ENCODE measurements at regions not wholly inside any gene's neighbourhood (a gene's known extent, or its start where the extent isn't known, plus 50 kb on each side); places are given as distances from the start of the nearest gene placed in this dataset.
"Not testable (repeated sequence)": the region's sequence is repeated elsewhere in the genome, so short reads cannot be mapped to it uniquely, and the experiment has no call there.

DNA sequence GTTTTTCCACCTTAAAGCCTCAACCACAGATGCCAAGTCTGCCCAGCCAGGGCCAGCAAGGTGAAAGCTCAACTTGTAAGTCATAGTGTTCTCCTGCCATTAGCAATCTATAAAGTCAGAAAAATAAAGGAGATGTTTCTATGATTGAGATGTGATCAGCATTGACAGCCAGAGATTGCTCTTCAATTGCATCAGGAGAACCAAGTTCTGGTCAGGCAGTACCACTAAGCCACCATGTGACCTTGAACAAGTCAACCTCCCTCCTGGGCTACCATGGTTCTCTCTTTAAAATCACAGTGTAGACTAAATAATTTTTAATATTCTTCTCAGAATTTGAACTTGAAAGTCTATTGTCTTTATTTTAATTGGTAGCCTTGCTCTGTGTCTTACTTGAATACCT lies 220.3 kb upstream of the HES1 start:
- Histone ChIP-seq H3K27me3 (ENCODE audit: insufficient read depth, low read length) (no peaks in the 10 kb centered on the region), H3K27ac (ENCODE audit: low read length) (no peak overlapping the region), H3K4me3 (ENCODE audit: low read length) (no peak overlapping the region), H3K9ac (ENCODE audit: low read depth, low read length) (no peak overlapping the region), H3K4me1 (ENCODE audit: insufficient read depth, low read length) (peaks cover 8% of the 10 kb centered on the region; the same call in 1 of the 2 replicates), H3K36me3 (ENCODE audit: insufficient read depth, low read depth, low read length) (no peaks in the 10 kb centered on the region), H3K9me3 (ENCODE audit: insufficient read depth, low read depth, low read length) (no peaks in the 10 kb centered on the region)

DNA sequence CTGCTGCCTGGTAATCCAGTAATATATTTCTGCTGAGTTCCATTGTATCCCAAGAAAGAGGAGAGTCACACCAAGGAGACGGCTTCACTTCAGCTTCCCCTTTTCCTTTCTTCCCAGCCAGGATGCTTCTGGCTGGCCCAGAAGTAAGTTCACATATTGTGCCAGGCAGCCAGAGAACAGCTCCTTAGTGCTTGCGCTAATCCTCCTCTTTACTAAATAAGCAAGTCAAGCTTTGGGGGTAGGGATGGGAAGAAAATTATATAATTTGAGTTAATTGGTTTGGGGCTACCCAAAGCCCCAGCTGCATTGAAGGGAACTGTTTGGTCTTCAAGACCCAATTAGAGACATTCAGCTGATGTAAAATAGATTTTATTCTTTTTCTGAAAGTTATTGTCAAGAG lies 218.8 kb upstream of the HES1 start:
- Histone ChIP-seq H3K4me3 (ENCODE audit: low read length) (no peak overlapping the region), H3K27me3 (ENCODE audit: insufficient read depth, low read length) (no peaks in the 10 kb centered on the region), H3K9me3 (ENCODE audit: insufficient read depth, low read depth, low read length) (no peaks in the 10 kb centered on the region), H3K4me1 (ENCODE audit: insufficient read depth, low read length) (no peaks in the 10 kb centered on the region), H3K9ac (ENCODE audit: low read depth, low read length) (no peak overlapping the region), H3K27ac (ENCODE audit: low read length) (no peak overlapping the region), H3K36me3 (ENCODE audit: insufficient read depth, low read depth, low read length) (no peaks in the 10 kb centered on the region)

DNA sequence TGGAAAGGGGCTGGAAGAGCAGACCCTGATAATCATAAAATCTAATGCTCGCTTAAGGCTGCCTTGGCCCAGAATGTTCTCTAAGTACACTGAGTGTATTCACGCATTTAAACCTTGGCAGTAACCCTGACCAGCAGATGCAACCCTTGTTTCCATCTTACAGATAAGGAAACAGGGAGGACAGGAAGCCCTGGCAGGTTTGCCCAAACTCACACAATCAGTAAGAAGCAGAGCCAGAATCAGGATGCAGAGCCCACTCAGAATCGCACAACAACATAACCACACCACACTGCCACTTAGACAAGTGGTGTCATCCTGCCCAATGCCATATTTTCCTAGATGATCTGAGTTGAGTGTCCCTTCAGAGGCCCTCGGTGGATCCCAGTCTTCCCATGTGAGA lies 214.5 kb upstream of the HES1 start:
- Histone ChIP-seq H3K9ac (ENCODE audit: low read depth, low read length) (no peak overlapping the region), H3K27me3 (ENCODE audit: insufficient read depth, low read length) (no peaks in the 10 kb centered on the region), H3K4me3 (ENCODE audit: low read length) (no peak overlapping the region), H3K27ac (ENCODE audit: low read length) (no peak overlapping the region), H3K36me3 (ENCODE audit: insufficient read depth, low read depth, low read length) (no peaks in the 10 kb centered on the region), H3K4me1 (ENCODE audit: insufficient read depth, low read length) (no peaks in the 10 kb centered on the region), H3K9me3 (ENCODE audit: insufficient read depth, low read depth, low read length) (peaks cover 8% of the 10 kb centered on the region; the same call in 1 of the 2 replicates)

DNA sequence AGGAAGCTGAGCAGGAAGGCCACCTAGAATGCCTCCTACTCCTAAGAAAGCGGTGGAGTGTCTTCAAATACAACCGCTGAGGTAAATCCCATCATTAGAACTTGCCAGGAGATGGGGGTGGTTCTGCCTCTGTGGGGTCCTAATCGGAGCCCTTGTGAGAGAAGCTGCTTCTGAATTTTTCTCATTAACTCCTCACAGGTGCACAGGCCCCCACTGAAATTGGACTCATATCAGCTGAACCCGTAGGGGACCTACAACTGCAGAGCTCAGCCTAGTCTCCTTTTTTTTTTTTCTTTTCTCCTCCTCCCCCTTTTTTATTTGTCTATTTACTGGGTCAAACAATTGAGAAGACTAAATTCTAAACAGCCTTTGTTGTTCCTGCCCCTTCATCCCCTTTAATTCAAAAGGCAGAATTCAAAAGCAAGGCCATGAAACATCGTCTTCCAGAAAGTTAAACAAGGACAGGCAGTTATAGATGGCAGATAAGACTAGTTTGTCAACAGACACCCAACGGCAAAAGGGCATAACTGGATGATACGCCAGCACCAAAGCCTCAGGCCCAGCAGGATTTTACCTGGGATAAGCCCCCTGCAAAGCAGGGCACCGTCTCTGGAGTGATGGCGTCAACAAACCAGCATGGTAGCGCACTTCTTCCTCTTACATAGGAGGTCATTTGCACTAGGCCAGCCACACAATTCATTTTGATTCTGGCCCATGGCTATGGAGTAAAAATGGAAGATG lies 213.7 kb upstream of the HES1 start:
- H3K27ac ChIP-seq (ENCODE audit: low read length) = no peak overlapping the region
- no peaks in the 10 kb centered on the region for H3K4me1 ChIP-seq (ENCODE audit: insufficient read depth, low read length)

DNA sequence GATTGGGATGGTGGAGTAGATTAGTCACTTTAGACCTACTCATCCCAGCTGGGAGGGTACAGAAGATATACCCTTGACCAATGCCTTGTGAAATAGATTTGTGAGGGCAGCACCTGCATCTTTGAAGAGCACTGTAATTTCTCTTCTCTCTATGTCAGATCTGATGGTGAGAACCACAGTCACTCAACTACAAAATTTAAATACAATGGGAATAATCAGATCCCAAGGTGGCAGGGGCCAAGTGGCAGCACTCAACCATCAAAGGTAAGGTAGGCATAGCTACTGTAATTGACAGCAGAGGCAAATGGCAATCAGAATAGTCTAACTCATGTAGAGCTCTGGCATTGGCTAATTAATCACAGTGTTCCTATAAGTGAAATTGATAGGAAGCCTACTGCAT lies 212.0 kb upstream of the HES1 start:
- not testable (repeated sequence) for H3K9me3 ChIP-seq (ENCODE audit: insufficient read depth, low read depth, low read length); H3K4me1 ChIP-seq (ENCODE audit: insufficient read depth, low read length); H3K4me3 ChIP-seq (ENCODE audit: low read length); H3K27me3 ChIP-seq (ENCODE audit: insufficient read depth, low read length); H3K27ac ChIP-seq (ENCODE audit: low read length); H3K36me3 ChIP-seq (ENCODE audit: insufficient read depth, low read depth, low read length); H3K9ac ChIP-seq (ENCODE audit: low read depth, low read length)

More for the DNA sequence above, 213.7 kb upstream of the HES1 start:
- Histone ChIP-seq H3K4me3 (ENCODE audit: low read length) (no peak overlapping the region), H3K27me3 (ENCODE audit: insufficient read depth, low read length) (no peaks in the 10 kb centered on the region), H3K9ac (ENCODE audit: low read depth, low read length) (no peak overlapping the region), H3K9me3 (ENCODE audit: insufficient read depth, low read depth, low read length) (peaks cover 8% of the 10 kb centered on the region; the same call in 1 of the 2 replicates), H3K36me3 (ENCODE audit: insufficient read depth, low read depth, low read length) (no peaks in the 10 kb centered on the region)

DNA sequence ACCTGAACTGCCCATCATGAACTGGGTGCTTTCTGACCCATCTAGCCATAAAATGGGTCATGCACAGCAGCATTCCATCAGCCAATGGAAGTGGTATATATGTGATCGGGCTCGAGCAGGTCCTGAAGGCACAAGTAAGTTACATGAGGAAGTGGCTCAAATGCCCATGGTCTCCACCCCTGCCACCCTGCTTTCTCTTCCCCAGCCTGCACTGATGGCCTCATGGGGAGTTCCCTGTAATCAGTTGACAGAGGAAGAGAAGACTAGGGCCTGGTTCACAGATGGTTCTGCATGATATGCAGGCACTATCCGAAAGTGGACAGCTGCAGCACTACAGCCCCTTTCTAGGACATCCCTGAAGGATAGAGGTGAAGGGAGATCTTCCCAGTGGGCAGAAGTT lies 209.9 kb upstream of the HES1 start:
- not testable (repeated sequence) for H3K27me3 ChIP-seq (ENCODE audit: insufficient read depth, low read length); H3K4me1 ChIP-seq (ENCODE audit: insufficient read depth, low read length); H3K9ac ChIP-seq (ENCODE audit: low read depth, low read length); H3K9me3 ChIP-seq (ENCODE audit: insufficient read depth, low read depth, low read length); H3K36me3 ChIP-seq (ENCODE audit: insufficient read depth, low read depth, low read length); H3K27ac ChIP-seq (ENCODE audit: low read length); H3K4me3 ChIP-seq (ENCODE audit: low read length)

DNA sequence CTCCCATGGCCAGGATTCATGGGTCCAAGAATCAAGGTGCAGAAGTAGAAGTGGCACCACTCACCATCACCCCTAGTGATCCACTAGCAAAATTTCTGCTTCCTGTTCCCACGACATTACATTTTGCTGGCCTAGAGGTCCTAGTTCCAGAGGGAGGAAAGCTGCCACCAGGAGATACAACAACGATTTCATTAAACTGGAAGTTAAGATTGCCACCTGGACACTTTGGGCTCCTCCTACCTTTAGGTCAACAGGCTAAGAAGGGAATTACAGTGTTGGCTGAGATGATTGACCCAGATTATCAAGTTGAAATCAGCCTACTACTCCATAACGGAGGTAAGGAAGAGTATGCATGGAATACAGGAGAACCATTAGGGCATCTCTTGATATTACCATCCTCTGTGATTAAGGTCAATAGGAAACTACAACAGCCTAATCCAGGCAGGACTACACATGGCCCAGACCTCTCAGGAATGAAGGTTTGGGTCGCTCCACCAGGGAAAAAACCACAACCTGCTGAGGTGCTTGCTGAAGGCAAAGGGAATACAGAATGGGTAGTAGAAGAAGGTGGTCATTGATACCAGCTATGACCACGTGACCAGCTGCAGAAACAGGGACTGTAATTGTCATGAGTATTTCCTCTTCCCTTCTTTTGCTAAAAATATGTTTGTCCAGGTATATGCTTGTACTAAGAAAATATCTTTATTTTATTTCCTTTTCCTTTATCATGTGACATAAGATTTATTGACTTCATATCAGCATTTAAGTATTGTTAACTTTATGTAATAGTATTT lies 208.3 kb upstream of the HES1 start:
- H3K9ac ChIP-seq (ENCODE audit: low read depth, low read length); H3K4me3 ChIP-seq (ENCODE audit: low read length); H3K4me1 ChIP-seq (ENCODE audit: insufficient read depth, low read length); H3K27ac ChIP-seq (ENCODE audit: low read length); H3K36me3 ChIP-seq (ENCODE audit: insufficient read depth, low read depth, low read length); H3K9me3 ChIP-seq (ENCODE audit: insufficient read depth, low read depth, low read length); H3K27me3 ChIP-seq (ENCODE audit: insufficient read depth, low read length): not testable (repeated sequence)

DNA sequence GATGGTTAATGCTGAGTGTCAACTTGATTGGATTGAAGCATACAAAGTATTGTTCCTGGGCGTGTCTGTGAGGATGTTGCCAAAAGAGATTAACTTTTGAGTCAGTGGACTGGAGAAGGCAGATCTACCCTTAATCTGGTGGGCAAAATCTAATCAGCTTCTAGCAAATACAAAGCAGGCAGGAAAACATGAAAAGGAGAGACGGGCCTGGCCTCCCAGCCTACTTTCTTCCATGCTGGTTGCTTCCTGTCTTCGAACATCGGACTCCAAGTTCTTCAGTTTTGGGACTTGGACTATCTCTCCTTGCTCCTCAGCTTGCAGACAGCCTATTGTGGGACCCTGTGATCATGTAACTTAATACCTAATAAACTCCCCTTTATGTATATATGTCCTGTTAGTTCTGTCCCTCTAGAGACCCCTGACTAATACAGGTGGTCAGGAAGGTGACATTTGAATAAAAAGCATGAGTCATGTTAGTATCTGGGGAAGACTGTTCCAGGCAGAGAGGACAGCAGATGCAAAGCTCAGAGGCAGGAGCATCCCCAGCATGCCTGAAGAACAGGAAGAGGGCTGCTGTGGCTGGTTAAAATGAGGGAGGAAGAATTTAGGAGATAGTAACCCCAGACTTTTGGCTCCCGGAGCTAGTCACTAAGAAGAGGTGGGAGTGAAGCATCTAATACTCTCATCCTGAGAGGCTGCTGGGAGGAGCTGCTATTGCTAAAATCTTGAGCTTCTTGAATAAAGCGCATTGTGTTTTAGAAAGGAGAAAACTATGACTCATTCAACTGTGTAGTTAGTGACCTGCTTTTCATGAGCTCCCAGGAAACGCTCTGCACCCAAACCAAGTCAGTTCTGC lies 207.4 kb upstream of the HES1 start:
- Histone ChIP-seq H3K4me3 (ENCODE audit: low read length) (no peak overlapping the region), H3K36me3 (ENCODE audit: insufficient read depth, low read depth, low read length) (no peaks in the 10 kb centered on the region), H3K9ac (ENCODE audit: low read depth, low read length) (no peak overlapping the region), H3K27ac (ENCODE audit: low read length) (no peak overlapping the region), H3K27me3 (ENCODE audit: insufficient read depth, low read length) (no peaks in the 10 kb centered on the region), H3K4me1 (ENCODE audit: insufficient read depth, low read length) (no peaks in the 10 kb centered on the region), H3K9me3 (ENCODE audit: insufficient read depth, low read depth, low read length) (peaks cover 8% of the 10 kb centered on the region; the same call in 1 of the 2 replicates)

DNA sequence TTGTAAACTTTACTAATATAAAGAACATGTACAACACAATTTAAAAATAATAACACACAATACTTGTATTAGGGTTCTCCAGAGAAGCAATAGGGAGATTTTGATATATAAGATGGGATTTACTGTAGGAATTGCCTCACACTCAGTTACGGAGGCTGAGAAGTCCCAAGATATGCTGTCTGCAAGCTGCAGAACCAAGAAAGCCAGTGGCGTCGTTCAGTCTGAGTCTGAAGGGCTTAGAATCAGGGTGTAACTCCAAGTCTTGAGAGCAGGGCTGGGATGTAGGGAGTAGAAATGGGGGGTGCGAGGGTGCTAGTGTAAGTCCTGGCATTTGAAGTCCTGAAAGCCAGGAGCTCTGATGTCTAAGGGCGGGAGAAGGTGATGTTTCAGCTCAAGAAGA lies 206.6 kb upstream of the HES1 start:
- H3K27ac ChIP-seq (ENCODE audit: low read length) = no peak overlapping the region
- H3K36me3 ChIP-seq (ENCODE audit: insufficient read depth, low read depth, low read length) = no peaks in the 10 kb centered on the region
- H3K9me3 ChIP-seq (ENCODE audit: insufficient read depth, low read depth, low read length) = peaks cover 4% of the 10 kb centered on the region; the same call in 1 of the 2 replicates
- H3K4me1 ChIP-seq (ENCODE audit: insufficient read depth, low read length) = no peaks in the 10 kb centered on the region
- H3K27me3 ChIP-seq (ENCODE audit: insufficient read depth, low read length) = no peaks in the 10 kb centered on the region
- H3K4me3 ChIP-seq (ENCODE audit: low read length) = no peak overlapping the region
- no peak overlapping the region for H3K9ac ChIP-seq (ENCODE audit: low read depth, low read length)

DNA sequence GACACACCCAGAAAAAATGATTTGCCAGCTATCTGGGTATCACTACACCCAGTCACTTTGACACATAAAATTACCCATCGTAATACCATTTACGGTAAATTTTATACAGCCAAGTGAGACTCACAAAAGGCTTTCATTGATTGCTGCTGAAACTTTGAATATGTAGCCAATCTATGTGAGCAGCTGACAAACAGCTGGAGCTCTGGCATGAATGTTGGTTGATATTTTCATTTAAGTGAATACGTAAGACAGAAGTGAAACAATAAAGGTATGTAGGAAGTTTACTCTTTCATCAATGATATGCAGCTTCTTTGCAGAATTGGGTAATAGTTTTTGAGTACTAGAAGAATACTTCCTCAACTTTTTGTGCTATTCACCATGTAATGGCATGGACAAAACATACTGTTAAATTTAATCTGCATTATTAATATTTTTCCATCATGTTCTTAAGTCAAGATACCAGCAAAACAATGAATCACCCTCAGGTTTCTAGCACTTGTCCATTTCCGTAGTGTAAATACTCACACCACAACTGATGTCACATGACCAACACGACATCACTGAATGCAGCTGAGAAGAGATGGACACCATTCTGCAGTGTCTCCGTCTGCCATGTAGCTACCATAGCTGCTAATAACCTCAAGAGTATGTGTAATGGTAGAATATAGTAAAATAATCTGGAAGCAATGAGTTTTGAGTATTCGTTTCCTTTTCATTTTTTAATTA lies 205.9 kb upstream of the HES1 start:
- Histone ChIP-seq H3K9ac (ENCODE audit: low read depth, low read length) (no peak overlapping the region), H3K27ac (ENCODE audit: low read length) (no peak overlapping the region), H3K4me3 (ENCODE audit: low read length) (no peak overlapping the region), H3K36me3 (ENCODE audit: insufficient read depth, low read depth, low read length) (no peaks in the 10 kb centered on the region), H3K27me3 (ENCODE audit: insufficient read depth, low read length) (no peaks in the 10 kb centered on the region), H3K4me1 (ENCODE audit: insufficient read depth, low read length) (no peaks in the 10 kb centered on the region), H3K9me3 (ENCODE audit: insufficient read depth, low read depth, low read length) (no peaks in the 10 kb centered on the region)

DNA sequence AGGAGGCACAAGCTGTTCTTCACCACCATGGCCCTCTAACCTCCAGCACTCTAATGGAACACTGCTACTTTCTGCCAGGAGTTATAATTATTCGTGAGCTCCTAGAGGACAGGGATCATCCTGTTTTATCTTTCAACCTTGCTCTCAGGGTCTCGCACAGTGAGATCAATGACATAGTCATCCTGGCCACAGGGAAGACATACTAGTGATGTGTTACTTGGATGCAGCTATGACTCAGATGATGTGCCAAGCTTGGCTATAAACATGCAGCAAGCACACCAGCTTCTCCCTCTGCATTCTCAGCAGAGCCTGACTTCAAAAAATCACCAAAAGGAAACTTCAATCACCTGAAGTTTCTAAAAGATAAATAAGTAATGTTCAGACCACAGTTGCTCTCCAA lies 203.8 kb upstream of the HES1 start:
- no peaks in the 10 kb centered on the region for H3K36me3 ChIP-seq (ENCODE audit: insufficient read depth, low read depth, low read length)

More for the DNA sequence above, 203.8 kb upstream of the HES1 start:
- H3K27me3 ChIP-seq (ENCODE audit: insufficient read depth, low read length) = no peaks in the 10 kb centered on the region
- no peaks in the 10 kb centered on the region for H3K4me1 ChIP-seq (ENCODE audit: insufficient read depth, low read length)
- no peak overlapping the region for H3K27ac ChIP-seq (ENCODE audit: low read length)
- no peak overlapping the region for H3K9ac ChIP-seq (ENCODE audit: low read depth, low read length)
- no peaks in the 10 kb centered on the region for H3K9me3 ChIP-seq (ENCODE audit: insufficient read depth, low read depth, low read length)
- H3K4me3 ChIP-seq (ENCODE audit: low read length) = no peak overlapping the region
